Skin epidermis (tissue), 12 donors: ENCODE measurements at regions not wholly inside any gene's neighbourhood (a gene's known extent, or its start where the extent isn't known, plus 50 kb on each side); places are given as distances from the start of the nearest gene placed in this dataset.
"Not testable (repeated sequence)": the region's sequence is repeated elsewhere in the genome, so short reads cannot be mapped to it uniquely, and the experiment has no call there.

Experiments
- H3K27ac ChIP-seq, 21 experiments: fragments of 200-600 bp; sonication (generic) in 11 of 21; one replicate each; pipeline ENCODE4 v1.5.0; 2020; ENCODE audit warnings: mild to moderate bottlenecking in 3 of 21, inconsistent platforms in 2 of 21, moderate library complexity in 2 of 21
- H3K4me3 ChIP-seq, 7 experiments: fragments of 200-600 bp; sonication (generic) in 2 of 7; one replicate each; pipeline ENCODE4 v1.5.0; 2020; ENCODE audit warnings: inconsistent platforms in 2 of 7, mild to moderate bottlenecking in 2 of 7, moderate library complexity in 1 of 7

GRCh38 chr13:40017662-40018262 is 362.3 kb downstream of the COG6 start:
- Histone ChIP-seq H3K27ac (peak overlapping the region in 2 of 21 experiments; percentile 39 to 41), H3K4me3 (no peak overlapping the region)

GRCh38 chr13:40023595-40024203 is 368.2 kb downstream of the COG6 start:
- Histone ChIP-seq H3K27ac (no peak overlapping the region), H3K4me3 (no peak overlapping the region)

DNA sequence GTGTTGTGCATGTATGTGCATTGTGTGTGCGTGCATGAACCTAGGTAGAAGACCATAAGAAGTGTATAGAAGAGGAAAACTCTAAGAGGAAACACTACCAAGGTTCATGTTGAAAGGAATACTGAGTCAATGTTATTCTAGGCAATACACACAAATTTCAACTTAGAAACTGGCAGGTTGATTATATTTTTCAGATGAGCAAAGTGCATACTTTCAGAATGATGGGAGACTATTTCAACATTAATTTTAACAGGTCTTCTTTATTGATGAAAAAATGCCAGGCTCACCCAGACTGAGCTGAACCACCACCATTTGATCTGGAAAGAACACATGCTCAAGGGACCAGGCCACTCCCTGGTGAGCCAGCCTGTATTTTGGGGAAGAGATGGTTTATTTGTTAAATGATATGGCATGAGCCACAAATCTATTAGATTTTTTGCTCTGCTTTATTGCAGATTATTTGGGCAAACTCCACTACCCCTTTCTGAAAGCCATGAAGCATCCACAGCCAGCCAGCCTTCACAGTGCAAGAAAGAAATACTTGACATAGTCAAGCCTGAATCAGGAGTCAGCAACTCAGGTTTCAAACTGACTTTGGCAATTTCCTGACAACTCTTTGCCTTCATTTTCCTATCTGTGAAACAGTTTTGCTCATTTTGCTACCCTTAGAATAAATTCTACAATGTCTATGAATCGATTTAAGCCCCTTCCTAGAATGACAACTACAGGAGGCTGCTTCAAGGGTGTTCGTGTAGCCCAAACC is 368.9 kb downstream of the COG6 start:
- no peak overlapping the region for H3K27ac ChIP-seq
- no peak overlapping the region for H3K4me3 ChIP-seq

DNA sequence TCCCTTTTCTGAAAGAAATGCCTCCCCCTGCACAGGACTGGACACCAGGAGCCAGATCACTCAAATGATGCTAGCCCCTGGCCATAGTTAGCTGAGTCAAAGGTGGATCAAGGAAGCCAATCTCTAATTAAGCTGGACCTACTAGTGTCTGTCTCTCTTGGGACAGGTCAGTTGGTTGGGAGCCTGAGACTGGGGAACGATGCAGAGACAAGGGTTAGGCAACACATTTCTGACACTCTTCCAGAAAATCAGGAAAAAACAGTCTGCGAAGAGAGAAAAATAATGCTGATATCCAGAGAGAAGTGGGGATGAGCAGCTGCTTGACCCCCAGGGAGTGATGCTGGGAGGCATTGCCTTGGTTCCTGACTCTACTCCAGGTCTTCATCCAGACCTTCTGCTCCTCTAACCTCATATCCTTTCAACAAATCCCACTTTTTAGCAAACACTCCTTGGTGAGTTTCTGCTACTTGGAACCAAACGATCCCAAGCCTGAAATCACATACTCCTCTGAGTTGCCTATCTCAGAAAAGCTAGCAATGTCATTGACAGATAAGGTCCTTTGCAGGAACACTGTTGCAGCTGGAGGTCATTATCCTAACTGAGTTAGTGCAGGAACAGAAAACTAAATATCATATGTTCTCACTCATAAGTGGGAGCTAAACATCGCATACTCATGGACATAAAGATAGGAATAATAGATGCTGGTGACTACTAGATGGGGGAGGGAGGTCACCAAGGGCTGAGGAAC is 369.7 kb downstream of the COG6 start:
- H3K4me3 ChIP-seq, result no peak overlapping the region
- peak overlapping the region in 1 of 21 experiments; percentile 45 for H3K27ac ChIP-seq

GRCh38 chr13:40026174-40026585 is 370.7 kb downstream of the COG6 start:
- peak overlapping the region in 2 of 21 experiments; percentile 0 to 45 for H3K27ac ChIP-seq
- H3K4me3 ChIP-seq, result no peak overlapping the region

GRCh38 chr13:40026741-40027140 is 371.3 kb downstream of the COG6 start:
- H3K4me3 ChIP-seq, result no peak overlapping the region
- peak overlapping the region in 1 of 21 experiments; percentile 52 for H3K27ac ChIP-seq

DNA sequence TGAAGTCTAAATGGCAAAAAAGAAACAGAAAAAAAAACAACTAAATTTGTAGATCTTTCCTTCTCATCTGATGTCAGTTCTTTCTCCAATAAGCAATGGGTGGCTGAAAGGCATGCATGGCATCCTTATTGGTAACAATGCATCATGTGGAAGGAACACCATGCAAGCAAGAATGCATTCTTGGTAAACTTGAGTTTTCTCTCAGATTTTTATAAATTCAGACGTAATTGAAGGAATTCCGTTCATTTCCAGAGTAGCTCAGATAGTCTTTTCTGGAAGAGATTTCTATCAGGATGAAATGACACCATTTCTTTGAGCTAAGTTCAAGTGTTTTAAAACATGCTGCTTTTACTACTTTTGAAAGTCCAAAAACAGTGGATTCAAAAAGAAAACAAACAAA is 373.0 kb downstream of the COG6 start:
- no peak overlapping the region for H3K27ac ChIP-seq
- H3K4me3 ChIP-seq, result no peak overlapping the region

DNA sequence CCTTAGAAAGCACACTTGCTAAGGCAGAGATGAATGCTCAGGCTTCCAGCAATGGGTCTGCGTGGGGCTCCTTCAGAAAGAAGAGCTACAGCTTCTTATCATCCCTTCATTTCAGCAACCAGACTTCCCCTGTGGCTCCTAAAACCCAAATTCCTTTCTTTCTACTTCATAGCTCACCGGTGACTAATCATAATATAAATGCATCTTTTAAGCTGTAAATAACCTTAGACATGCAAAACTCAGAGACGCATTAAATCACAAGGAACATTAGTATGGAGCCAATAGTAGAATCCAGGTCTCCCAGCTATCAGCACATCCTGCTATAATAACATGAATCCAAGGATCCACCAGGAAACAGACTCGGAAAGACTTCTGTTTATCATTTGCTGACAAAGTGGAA is 375.6 kb downstream of the COG6 start:
- no peak overlapping the region for H3K4me3 ChIP-seq
- H3K27ac ChIP-seq, result peak overlapping the region in 1 of 21 experiments; percentile 10

- Histone ChIP-seq H3K4me3 (no peak overlapping the region), H3K27ac (no peak overlapping the region)
These were observed 383.6 kb downstream of the COG6 start for GRCh38 chr13:40039061-40039460.

DNA sequence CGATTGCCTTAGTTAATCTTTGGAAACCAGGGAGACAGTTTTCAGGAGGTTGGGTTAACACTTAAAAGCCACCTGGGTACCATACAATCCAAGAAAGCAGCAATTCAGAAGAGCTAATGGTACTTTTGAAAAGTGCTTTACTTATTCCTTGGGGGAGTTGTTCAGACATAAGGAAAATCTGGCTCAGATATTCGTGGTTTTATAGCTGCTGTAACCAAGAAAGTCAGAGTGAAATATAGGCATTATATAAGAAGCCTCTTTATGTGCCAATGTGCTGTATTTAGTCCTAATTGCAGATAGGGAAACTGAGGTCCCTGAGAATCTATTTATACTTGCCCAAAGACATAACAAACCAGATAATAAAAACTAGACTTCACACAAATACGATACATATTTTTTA is 387.5 kb downstream of the COG6 start:
- no peak overlapping the region for H3K27ac ChIP-seq
- no peak overlapping the region for H3K4me3 ChIP-seq

GRCh38 chr13:40043764-40044163 is 388.3 kb downstream of the COG6 start:
- no peak overlapping the region for H3K4me3 ChIP-seq
- no peak overlapping the region for H3K27ac ChIP-seq

DNA sequence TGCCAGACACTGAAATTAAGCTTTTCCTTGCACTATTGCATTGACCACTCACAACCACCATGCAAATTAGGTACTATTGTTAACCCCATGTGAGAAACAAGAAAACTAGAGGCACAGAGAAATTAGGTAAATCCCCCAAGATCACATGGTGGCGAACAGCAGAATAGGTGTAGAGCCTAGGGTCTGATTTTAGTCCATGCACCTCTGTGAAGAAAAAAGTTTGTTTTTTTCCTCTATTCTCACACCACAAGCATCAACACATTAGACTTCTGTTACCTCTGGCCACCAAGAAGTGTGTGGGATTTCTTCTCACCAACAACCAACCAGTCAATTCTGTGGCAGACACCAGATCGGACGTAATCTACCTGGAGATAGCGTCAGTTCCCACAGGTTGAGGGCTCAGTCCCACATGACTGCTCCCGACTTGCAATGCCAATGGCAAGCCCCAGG is 391.9 kb downstream of the COG6 start:
- no peak overlapping the region for H3K4me3 ChIP-seq
- no peak overlapping the region for H3K27ac ChIP-seq

DNA sequence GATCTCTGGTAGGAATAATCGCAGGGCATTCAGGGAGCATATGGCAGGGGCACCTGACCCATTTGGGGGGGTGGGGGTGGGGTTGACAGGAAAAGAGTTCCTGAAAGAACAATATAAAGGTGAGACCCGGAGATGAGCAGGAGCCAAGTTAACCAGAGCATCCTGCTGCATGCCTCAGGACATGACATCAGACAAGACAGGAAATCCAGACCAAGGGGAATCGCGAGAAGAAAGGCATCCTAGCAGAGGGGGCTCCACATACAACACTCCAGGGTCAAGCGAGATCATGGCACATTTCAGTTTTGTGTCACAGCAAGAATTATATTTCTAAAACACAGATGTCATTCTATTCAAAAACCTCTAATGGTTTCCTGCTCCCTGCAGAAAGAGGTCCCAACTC is 393.1 kb downstream of the COG6 start:
- H3K27ac ChIP-seq, result no peak overlapping the region
- H3K4me3 ChIP-seq, result no peak overlapping the region

- Histone ChIP-seq H3K27ac (no peak overlapping the region), H3K4me3 (no peak overlapping the region)
These were observed 397.5 kb downstream of the COG6 start for GRCh38 chr13:40052954-40053353.

GRCh38 chr13:40053401-40053800 is 397.9 kb downstream of the COG6 start:
- Histone ChIP-seq H3K27ac (no peak overlapping the region), H3K4me3 (no peak overlapping the region)

DNA sequence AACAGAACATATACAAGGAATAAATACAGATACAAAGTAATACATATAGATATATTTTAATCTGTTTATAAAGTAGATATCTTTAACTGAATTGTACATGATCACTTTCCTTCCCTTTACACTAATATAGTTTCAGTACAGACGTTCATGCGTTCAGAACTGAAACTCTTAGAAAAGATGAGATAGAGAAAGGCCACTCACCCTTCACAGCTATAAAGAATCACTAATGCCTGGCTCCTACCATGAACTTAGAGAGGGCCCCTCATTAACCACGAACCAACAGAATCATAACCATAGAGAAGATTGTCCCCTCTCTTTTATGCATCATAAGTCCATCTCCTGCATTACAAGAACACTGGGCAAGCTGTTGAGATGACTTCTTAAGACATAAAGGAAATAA is 399.0 kb downstream of the COG6 start:
- not testable (repeated sequence) for H3K4me3 ChIP-seq, H3K27ac ChIP-seq

- Histone ChIP-seq H3K4me3 (no peak overlapping the region), H3K27ac (peak overlapping the region in 1 of 21 experiments; percentile 32)
These were observed 401.6 kb downstream of the COG6 start for GRCh38 chr13:40056898-40057619.

GRCh38 chr13:40058757-40059236 is 403.3 kb downstream of the COG6 start:
- Histone ChIP-seq H3K27ac (peak overlapping the region in 16 of 21 experiments; percentile 18 to 92 (median 62)), H3K4me3 (no peak overlapping the region)

DNA sequence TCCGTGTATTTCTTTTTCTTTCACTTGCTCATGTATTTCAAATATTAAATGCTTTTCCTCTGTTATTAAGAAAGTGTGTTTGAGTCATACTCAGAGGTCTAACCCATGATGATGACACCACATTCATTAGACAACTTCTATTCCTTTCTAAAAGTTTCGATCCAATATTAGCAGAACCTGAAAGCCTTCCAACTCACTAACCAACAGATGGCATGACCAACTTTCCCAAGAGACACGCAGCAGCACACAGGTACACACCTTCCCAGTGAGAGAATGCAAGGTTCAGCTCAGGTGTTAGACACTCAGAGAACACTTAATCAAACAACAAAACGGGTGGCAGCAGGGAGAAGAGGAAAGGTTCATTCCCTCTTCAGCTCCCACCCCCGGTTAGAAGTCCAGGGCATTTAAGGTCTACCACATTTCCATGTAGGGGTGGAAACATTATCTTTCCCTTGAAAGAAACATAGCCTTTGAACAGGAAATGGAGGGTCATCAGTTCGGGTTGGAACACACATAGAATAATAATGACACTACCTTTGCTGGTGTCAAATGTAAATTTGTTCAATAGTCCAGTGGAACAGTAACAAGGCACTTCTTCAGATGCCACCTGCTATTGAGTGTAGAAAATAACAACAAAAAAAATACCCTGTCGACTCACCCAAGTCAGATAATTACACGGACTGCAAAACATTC is 404.2 kb downstream of the COG6 start:
- Histone ChIP-seq H3K4me3 (no peak overlapping the region), H3K27ac (peak overlapping the region in 18 of 21 experiments; percentile 29 to 92 (median 62))
